HG02610 (cell line): ENCODE measurements at regions not wholly inside any gene's neighbourhood (a gene's known extent, or its start where the extent isn't known, plus 50 kb on each side); places are given as distances from the start of the nearest gene placed in this dataset.
"Not testable (repeated sequence)": the region's sequence is repeated elsewhere in the genome, so short reads cannot be mapped to it uniquely, and the experiment has no call there.

Source experiments
- ATAC-seq: cut with Tn5 transposase; IDR thresholded peaks from one replicate; pipeline ENCODE4 v1.9.1; 2021; ENCODE audit warnings: mild to moderate bottlenecking, moderate library complexity; ENCODE audit not compliant: unreplicated experiment

- no peak for ATAC-seq
Measured at GRCh38 chr16:46519063-46519462, 102.1 kb downstream of the SHCBP1 start.

DNA sequence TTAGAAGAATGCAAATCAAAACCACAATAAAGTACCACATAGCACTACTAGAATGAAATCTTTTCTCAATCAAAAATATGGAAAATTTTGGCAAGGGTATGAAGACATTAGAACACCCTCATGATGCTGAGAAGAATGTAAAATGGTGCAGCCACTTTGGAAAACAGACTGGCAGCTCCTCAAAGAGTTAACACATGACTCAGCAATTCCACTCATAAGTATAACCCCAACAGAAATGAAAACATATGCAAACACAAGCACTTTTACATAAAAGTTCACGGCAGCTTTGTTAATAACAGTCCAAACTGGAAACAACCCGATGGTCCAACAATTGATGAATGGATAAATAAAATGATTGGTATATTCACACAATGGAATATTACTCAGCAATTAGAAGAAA, 124.5 kb downstream of the SHCBP1 start:
- no peak for ATAC-seq

- no peak for ATAC-seq
Measured at GRCh38 chr16:46482895-46483294, 138.3 kb downstream of the SHCBP1 start.

GRCh38 chr16:46466239-46466638, 154.9 kb downstream of the SHCBP1 start:
- ATAC-seq = no peak

DNA sequence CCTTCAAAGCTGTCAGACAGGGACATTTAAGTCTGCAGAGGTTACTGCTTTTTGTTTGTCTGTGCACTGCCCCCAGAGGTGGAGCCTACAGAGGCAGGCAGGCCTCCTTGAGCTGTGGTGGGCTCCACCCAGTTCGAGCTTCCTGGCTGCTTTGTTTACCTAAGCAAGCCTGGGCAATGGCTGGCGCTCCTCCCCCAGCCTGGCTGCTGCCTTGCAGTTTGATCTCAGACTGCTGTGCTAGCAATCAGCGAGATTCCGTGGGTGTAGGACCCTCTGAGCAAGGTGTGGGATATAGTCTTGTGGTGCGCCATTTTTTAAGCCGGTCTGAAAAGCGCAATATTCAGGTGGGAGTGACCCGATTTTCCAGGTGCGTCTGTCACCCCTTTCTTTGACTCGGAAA, 166.4 kb downstream of the SHCBP1 start:
- not testable (repeated sequence) for ATAC-seq

DNA sequence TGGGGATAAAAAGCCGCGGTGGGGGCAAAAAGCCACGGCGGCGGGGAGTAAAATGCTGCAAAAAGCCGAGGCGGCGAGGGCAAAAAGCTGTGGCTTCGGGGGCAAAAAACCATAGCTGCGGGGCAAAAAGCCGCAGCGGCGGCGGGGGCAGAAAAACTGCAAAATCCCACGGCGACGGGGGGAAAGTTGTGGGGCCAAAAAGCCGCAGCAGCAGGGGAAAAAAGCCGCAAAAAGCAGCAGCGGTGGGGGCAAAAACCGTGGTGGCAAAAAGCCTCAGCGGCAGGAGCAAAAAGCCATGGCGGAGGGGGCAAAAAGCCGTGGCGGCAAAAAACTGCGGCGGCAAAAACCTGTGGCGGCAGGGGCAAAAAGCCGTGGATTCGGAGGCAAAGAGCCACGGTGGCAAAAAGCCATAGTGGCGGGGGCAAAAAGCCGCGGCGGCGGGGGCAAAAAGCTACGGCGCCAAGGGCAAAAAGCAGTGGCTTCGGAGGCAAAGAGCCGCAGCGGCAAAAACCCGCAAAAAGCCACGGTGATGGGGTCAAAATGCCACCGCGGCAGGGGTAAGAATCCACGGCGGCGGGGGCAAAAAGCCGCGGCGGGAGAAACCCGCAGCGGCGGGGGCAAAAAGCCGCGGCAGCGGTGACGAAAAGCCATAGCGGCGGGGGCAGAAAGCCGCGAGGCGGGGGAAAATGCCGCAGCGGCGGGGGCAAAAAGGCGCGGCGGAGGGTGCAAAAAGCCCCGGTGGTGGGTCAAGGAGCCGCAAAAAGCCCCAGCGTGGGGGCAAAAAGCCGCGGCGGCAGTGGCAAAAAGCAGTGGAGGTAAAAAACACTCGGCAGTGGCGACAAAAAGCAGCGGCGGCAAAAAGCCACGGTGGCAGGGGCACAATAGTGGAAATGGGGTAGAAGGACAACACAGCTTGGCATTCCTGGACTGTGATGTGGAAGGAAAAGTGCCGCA, 192.8 kb downstream of the SHCBP1 start:
- no peak for ATAC-seq

DNA sequence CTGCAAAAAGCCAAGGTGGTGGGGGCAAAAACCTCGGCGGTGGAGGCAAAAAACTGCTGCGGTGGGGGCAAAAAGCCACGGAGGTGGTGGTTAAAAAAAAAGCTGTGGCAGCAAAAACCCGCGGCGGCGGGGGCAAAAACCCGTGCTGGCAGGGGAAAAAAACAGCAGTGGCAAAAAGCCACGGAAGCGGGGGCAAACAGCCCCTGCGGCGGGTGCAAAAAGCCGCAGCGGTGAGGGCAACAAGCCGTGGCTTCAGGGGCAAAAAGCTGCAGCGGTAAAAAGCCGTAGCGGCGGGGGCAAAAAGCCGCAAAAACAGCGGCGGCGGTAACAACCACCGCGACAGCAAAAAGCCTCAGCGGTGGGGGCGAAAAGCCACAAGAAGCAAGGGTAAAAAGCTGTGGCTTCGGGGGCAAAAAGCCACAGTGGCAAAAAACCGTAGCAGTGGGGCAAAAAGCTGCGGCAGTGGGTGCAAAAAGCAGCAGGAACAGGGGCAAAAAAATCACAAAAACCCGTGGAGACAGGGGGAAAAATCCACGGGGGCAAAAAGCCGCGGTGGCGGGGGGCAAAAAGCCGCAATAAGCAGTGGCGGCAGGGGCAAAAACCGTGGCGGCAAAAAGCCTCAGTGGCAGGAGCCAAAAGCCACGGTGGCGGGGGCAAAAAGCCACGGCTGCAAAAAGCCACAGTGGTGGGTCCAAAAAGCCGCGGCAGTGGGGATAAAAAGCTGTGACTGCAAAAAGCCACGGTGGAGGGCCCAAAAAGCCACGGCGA, 193.7 kb downstream of the SHCBP1 start:
- no peak for ATAC-seq

DNA sequence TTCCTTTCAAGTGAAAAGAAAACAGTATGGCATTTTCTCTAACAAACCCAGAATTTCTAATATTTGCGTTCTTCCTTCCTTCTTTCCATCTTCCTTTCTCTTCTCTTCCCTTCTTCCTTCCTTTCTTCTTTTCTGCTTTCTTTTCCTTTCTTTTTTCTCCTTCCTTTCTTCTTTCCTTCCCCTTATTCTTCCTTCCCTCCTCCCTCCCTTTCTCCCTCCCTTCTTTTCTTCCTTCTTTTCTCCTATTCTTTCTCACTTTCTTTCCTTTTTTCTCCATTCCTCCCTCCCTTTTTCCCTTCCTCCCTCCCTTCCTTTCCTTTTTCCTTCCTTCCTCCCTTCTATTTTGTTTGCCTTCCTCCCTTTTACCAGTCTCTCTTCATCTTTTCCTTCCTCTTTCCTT, 194.8 kb downstream of the SHCBP1 start:
- ATAC-seq = no peak

- no peak for ATAC-seq
Measured at GRCh38 chr16:46404028-46404427, 217.2 kb downstream of the SHCBP1 start.

- ATAC-seq = not testable (repeated sequence)
Measured at GRCh38 chr16:46398559-46398958, 222.6 kb downstream of the SHCBP1 start.

- not testable (repeated sequence) for ATAC-seq
Measured at GRCh38 chr16:46396883-46397270, 224.3 kb downstream of the SHCBP1 start.

GRCh38 chr16:46396131-46396882, 224.9 kb downstream of the SHCBP1 start:
- ATAC-seq = not testable (repeated sequence)

- ATAC-seq = not testable (repeated sequence)
Measured at GRCh38 chr16:46395391-46395921, 225.7 kb downstream of the SHCBP1 start.

GRCh38 chr16:46394963-46395362, 226.2 kb downstream of the SHCBP1 start:
- not testable (repeated sequence) for ATAC-seq

DNA sequence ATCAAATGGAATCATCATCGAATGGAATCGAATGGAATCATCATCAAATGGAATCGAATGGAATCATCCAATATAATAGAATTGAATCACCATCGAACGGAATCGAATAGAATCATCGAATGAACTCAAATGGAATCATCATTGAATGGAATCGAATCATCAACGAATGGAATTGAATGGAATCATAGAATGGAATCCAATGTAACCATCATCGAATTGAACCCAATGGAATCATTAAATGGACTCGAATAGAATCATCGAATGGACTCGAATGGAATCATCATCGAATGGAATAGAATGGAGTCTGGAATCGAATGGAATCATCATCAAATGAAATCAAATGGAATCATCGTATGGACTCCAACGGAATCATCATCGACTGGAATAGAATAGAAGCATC, 227.0 kb downstream of the SHCBP1 start:
- ATAC-seq = not testable (repeated sequence)

DNA sequence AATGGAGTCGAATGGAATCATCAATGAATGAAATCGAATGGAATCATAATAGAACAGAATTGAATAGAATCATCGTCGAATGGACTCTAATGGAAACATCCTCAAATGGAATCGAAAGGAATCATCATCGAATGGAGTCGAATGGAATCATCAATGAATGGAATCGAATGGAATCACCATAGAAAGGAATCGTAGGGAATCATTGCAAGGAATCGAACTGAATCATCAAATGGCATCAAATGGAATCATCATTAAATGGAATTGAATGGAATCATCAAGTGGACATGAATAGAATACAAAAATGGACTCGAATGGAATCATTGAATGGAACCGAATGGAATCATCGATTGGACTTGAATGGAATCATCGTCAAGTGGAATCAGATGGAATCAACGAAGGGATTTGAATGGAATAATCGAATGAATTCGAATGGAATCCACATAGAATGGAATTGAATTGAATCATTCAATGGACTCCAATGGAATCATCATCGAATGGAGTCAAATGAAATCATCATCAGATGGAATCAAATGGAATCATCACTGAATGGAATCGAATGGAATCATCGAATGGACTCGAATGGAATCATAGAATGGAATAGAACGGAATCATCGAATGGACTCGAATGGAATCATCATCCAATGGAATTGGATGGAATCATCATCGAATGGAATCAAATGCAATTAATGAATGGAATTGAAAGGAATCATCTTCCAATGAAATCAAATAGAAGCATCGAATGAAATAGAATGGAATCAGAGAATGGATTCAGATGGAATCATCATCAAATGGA, 228.1 kb downstream of the SHCBP1 start:
- ATAC-seq = not testable (repeated sequence)

DNA sequence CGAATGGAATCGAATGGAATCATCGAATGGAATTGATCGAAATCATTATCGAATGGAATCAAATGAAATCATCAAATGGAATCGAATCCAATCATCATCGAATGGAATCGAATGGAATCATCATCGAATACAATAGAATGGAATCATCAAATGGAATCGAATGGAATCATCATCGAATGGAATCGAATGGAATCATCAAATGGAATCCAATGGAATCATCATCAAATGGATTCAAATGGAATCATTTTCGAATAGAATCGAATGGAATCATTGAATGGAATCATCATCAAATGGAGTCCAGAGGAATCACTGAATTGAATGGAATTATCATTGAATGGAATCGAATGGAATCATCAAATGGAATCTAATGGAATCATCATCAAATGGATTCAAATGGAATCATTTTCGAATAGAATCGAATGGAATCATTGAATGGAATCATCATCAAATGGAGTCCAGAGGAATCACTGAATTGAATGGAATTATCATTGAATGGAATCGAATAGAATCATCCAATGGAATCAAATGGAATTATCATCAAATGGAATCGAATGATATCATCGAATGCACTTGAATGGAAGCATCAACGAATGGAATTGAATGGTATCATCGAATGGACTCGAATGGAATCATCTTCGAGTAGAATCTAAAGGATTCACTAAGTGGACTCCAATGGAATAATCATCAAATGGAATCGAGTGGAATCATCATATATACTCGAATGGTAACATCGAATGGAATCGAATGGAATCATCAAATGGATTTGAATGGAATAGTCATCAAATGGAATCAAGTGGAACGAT, 230.3 kb downstream of the SHCBP1 start:
- ATAC-seq = not testable (repeated sequence)

GRCh38 chr16:46389561-46390041, 231.6 kb downstream of the SHCBP1 start:
- not testable (repeated sequence) for ATAC-seq

DNA sequence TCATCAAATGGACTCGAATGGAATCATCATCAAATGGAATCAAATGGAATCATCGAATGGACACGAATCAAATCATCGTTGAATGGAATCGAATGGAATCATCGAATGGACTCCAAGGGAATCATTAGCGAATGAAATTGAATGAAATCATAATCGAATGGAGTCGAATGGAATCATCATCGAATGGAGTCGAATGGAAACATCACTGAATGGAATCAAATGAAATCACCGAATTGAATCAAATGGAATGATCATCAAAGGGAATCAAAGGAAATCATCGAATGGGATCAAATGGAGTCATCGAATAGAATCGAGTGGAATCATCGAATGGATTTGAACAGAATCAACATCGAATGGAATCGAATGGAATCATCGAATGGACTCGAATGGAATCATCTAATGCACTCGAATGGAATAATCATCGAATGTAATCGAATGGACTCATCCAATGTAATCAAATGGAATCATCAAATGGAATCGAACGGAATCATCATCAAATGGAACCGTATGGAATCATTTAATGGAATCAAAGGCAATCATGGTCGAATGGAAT, 232.2 kb downstream of the SHCBP1 start:
- not testable (repeated sequence) for ATAC-seq
